ENCODE measurements at regions not wholly inside any gene's neighbourhood (a gene's known extent, or its start where the extent isn't known, plus 50 kb on each side); places are given as distances from the start of the nearest gene placed in this dataset.

GRCh38 chr15:38049891-38050290, 115.5 kb downstream of the TMCO5A start:
- TF ChIP-seq, protein P1, sequence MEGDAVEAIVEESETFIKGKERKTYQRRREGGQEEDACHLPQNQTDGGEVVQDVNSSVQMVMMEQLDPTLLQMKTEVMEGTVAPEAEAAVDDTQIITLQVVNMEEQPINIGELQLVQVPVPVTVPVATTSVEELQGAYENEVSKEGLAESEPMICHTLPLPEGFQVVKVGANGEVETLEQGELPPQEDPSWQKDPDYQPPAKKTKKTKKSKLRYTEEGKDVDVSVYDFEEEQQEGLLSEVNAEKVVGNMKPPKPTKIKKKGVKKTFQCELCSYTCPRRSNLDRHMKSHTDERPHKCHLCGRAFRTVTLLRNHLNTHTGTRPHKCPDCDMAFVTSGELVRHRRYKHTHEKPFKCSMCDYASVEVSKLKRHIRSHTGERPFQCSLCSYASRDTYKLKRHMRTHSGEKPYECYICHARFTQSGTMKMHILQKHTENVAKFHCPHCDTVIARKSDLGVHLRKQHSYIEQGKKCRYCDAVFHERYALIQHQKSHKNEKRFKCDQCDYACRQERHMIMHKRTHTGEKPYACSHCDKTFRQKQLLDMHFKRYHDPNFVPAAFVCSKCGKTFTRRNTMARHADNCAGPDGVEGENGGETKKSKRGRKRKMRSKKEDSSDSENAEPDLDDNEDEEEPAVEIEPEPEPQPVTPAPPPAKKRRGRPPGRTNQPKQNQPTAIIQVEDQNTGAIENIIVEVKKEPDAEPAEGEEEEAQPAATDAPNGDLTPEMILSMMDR (IDR thresholded peaks at IDR 0.05) = no peak
- no peak for TF ChIP-seq POLR2A (IDR thresholded peaks at IDR 0.05; ENCODE audit: low read depth)
